Vagina (tissue), 2 donors: ENCODE measurements at regions not wholly inside any gene's neighbourhood (a gene's known extent, or its start where the extent isn't known, plus 50 kb on each side); places are given as distances from the start of the nearest gene placed in this dataset.

Experiments used
- POLR2A ChIP-seq, 2 donors: fragments of 450-650 bp; IDR thresholded peaks; one replicate each; pipeline ENCODE4 v1.6.1; 2017; ENCODE audit warnings: antibody characterized with exemption in 2 of 2, mild to moderate bottlenecking in 2 of 2, moderate library complexity in 2 of 2
- POLR2AphosphoS5 ChIP-seq, 2 donors: sonication (generic); formaldehyde crosslinking; IDR thresholded peaks; one replicate each; pipeline ENCODE4 v1.9.0; 2017; ENCODE audit warnings: antibody characterized with exemption in 2 of 2, mild to moderate bottlenecking in 2 of 2, low read depth in 1 of 2; ENCODE audit not compliant: insufficient read depth in 1 of 2
- TF ChIP-seq, protein P1 (sequence below), 3 experiments: fragments of 450-650 bp in 2 of 3; fragments of 200-600 bp in 1 of 3; sonication (generic) in 1 of 3; IDR thresholded peaks; one replicate each; pipeline ENCODE4 v1.5.1; 2017 to 2019; ENCODE audit warnings: antibody characterized with exemption in 3 of 3, mild to moderate bottlenecking in 2 of 3, moderate library complexity in 2 of 3

DNA sequence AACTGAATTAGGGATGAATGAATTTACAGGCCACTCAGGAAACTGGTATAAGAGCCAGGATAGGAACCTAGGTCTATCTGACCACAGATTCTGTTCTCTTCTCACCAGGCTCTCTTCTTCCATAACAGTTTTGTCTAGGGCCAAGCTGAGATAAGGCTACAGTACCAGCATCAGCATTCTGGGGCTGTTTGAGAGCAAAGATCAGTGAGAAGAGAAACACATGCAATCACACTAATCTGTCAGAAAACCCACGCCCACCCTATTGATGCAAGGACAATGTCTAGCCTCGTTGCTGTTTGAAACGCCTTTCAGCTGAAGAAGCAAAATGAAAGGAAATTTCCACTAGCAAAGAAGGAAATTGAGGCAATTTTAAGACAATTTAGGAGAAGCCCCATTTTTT, 137.7 kb downstream of the LCA5 start:
- TF ChIP-seq, protein P1, sequence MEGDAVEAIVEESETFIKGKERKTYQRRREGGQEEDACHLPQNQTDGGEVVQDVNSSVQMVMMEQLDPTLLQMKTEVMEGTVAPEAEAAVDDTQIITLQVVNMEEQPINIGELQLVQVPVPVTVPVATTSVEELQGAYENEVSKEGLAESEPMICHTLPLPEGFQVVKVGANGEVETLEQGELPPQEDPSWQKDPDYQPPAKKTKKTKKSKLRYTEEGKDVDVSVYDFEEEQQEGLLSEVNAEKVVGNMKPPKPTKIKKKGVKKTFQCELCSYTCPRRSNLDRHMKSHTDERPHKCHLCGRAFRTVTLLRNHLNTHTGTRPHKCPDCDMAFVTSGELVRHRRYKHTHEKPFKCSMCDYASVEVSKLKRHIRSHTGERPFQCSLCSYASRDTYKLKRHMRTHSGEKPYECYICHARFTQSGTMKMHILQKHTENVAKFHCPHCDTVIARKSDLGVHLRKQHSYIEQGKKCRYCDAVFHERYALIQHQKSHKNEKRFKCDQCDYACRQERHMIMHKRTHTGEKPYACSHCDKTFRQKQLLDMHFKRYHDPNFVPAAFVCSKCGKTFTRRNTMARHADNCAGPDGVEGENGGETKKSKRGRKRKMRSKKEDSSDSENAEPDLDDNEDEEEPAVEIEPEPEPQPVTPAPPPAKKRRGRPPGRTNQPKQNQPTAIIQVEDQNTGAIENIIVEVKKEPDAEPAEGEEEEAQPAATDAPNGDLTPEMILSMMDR (IDR thresholded peaks at IDR 0.05): no peak
- no peak for TF ChIP-seq POLR2AphosphoS5 (IDR thresholded peaks at IDR 0.05; ENCODE audit: insufficient read depth in 1 of 2, low read depth in 1 of 2)
- no peak for TF ChIP-seq POLR2A (IDR thresholded peaks at IDR 0.05)
